GM12878 (cell line): ENCODE measurements at regions not wholly inside any gene's neighbourhood (a gene's known extent, or its start where the extent isn't known, plus 50 kb on each side); places are given as distances from the start of the nearest gene placed in this dataset.

Experiments used
- ATAC-seq: fragments of 200-7000 bp; cut with Tn5 transposase; 3 replicates; pipeline ENCODE4 v1.9.1; 2020; ENCODE audit warnings: mild to moderate bottlenecking, moderate library complexity
- BruUV-seq: library from RNA; stranded (reverse); fragments of 400-500 nt; replicated peaks from 2 replicates; lab custom pipeline; 2021; lab: Mats Ljungman, UMichigan
- CTCF ChIA-PET: fragments of 300-600 bp; sonication (Branson Sonifier 250); formaldehyde crosslinking; extraction: SDS; loops from one replicate; lab custom pipeline; 2021; ENCODE audit warnings: inconsistent platforms; lab: Yijun Ruan, JAX
- POLR2A ChIA-PET: fragments of 350-600 bp; formaldehyde crosslinking; extraction: SDS; loops from one replicate; lab custom pipeline; 2021; ENCODE audit warnings: inconsistent platforms; lab: Charles Lee
- RAD21 ChIA-PET: fragments of 300-600 bp; sonication (Branson Sonifier 250); formaldehyde crosslinking; loops from one replicate; lab custom pipeline; 2023; ENCODE audit warnings: antibody characterized with exemption; ENCODE audit not compliant: unreplicated experiment; lab: Charles Lee
- SMC1A ChIA-PET: fragments of 300-600 bp; sonication (Branson Sonifier 250); formaldehyde crosslinking; loops from one replicate; lab custom pipeline; 2023; ENCODE audit not compliant: unreplicated experiment, uncharacterized antibody; lab: Charles Lee
- DNase-seq: peaks from one replicate; pipeline ENCODE4 v3.0.0-alpha.2; 2011; ENCODE audit warnings: low read depth, low spot score
- FAIRE-seq: peaks from 3 replicates; lab custom pipeline; 2011; peaks lifted over from hg19 to GRCh38; lab: Jason Lieb, UNC
- H2AFZ ChIP-seq: 2 replicates; pipeline ENCODE4 v1.6.0; 2011; ENCODE audit warnings: low read depth, low read length, control low read depth; ENCODE audit not compliant: control insufficient read depth
- H3K27ac ChIP-seq: 2 replicates; pipeline ENCODE4 v1.5.1; 2011; ENCODE audit warnings: control low read depth; ENCODE audit not compliant: control insufficient read depth, insufficient read depth
- H3K27me3 ChIP-seq, 2 experiments: replicated peaks in 1 of 2; 2 replicates each; pipeline versions ENCODE4 v1.6.0 to v1.6.1; 2011; ENCODE audit warnings: low read length in 1 of 2; ENCODE audit not compliant: control insufficient read depth in 2 of 2, insufficient read depth in 2 of 2
- H3K36me3 ChIP-seq, 2 experiments: 2 replicates each; pipeline ENCODE4 v1.5.1; 2011; ENCODE audit warnings: low read length in 1 of 2; ENCODE audit not compliant: control insufficient read depth in 2 of 2, insufficient read depth in 2 of 2
- H3K4me1 ChIP-seq: 2 replicates; pipeline ENCODE4 v1.6.1; 2011; ENCODE audit warnings: mild to moderate bottlenecking, low read length, moderate library complexity, mixed read lengths; ENCODE audit not compliant: control insufficient read depth, insufficient read depth
- H3K4me2 ChIP-seq: 2 replicates; pipeline ENCODE4 v1.6.0; 2011; ENCODE audit warnings: control low read depth; ENCODE audit not compliant: control insufficient read depth, insufficient read depth
- H3K4me3 ChIP-seq: fragments of 200-600 bp; sonication (generic); 2 replicates; pipeline ENCODE4 v1.5.1; 2016
- H3K79me2 ChIP-seq: 2 replicates; pipeline ENCODE4 v1.6.0; 2011; ENCODE audit warnings: low read length; ENCODE audit not compliant: control insufficient read depth, insufficient read depth
- H3K9ac ChIP-seq: 2 replicates; pipeline ENCODE4 v1.8.0; 2011; ENCODE audit warnings: low read length, control low read depth, mixed read lengths; ENCODE audit not compliant: control insufficient read depth, insufficient read depth
- H3K9me3 ChIP-seq: replicated peaks from 3 replicates; pipeline ENCODE4 v1.5.1; 2011; ENCODE audit warnings: mild to moderate bottlenecking, low read length; ENCODE audit not compliant: control insufficient read depth, insufficient read depth
- H4K20me1 ChIP-seq: 2 replicates; pipeline ENCODE4 v1.6.0; 2011; ENCODE audit not compliant: control insufficient read depth, insufficient read depth
- ATF7 ChIP-seq: fragments of 450-650 bp; IDR thresholded peaks from 2 replicates; pipeline ENCODE4 v1.6.1; 2016; ENCODE audit warnings: low read depth, mild to moderate bottlenecking
- JUNB ChIP-seq: IDR thresholded peaks from 2 replicates; pipeline ENCODE4 v1.6.1; 2016; ENCODE audit warnings: antibody characterized with exemption, mild to moderate bottlenecking
- MYC ChIP-seq: IDR thresholded peaks from 2 replicates; pipeline ENCODE4 v1.6.1; 2011; ENCODE audit warnings: mild to moderate bottlenecking, low read length, moderate library complexity, inconsistent platforms; ENCODE audit not compliant: insufficient read depth, insufficient replicate concordance, insufficient read length, severe bottlenecking
- NFXL1 ChIP-seq: fragments of 450-650 bp; IDR thresholded peaks from 2 replicates; pipeline ENCODE4 v1.6.1; 2017; ENCODE audit warnings: antibody characterized with exemption, mild to moderate bottlenecking, borderline replicate concordance
- RUNX3 ChIP-seq: IDR thresholded peaks from 2 replicates; pipeline ENCODE4 v1.6.1; 2012; ENCODE audit warnings: low read length, inconsistent platforms
- SMAD1 ChIP-seq: fragments of 450-650 bp; IDR thresholded peaks from 2 replicates; pipeline ENCODE4 v1.6.1; 2018; ENCODE audit warnings: mild to moderate bottlenecking, low read depth; ENCODE audit not compliant: partially characterized antibody
- SP1 ChIP-seq: IDR thresholded peaks from one replicate; pipeline ENCODE4 v1.6.1; 2011; ENCODE audit warnings: low read depth, low read length
- SPI1 ChIP-seq: IDR thresholded peaks from 2 replicates; pipeline ENCODE4 v1.6.1; 2011; ENCODE audit warnings: low read depth, mild to moderate bottlenecking, low read length, moderate library complexity, borderline replicate concordance; ENCODE audit not compliant: insufficient read depth
- SREBF1 ChIP-seq: IDR thresholded peaks from 2 replicates; pipeline ENCODE4 v1.6.1; 2012; ENCODE audit warnings: mild to moderate bottlenecking, low read length
- ZBED1 ChIP-seq: IDR thresholded peaks from 2 replicates; pipeline ENCODE4 v1.6.1; 2016; ENCODE audit warnings: borderline replicate concordance
- ZNF24 ChIP-seq: fragments of 450-650 bp; IDR thresholded peaks from 2 replicates; pipeline ENCODE4 v1.6.1; 2017; ENCODE audit warnings: antibody characterized with exemption, mild to moderate bottlenecking
- ZZZ3 ChIP-seq: IDR thresholded peaks from 2 replicates; pipeline ENCODE4 v1.6.1; 2011; ENCODE audit warnings: low read depth; ENCODE audit not compliant: control insufficient read depth, insufficient read length
- WGBS: methylation state at CpG from one replicate; pipeline ENCODE4 v1.1.6; 2016; ENCODE audit warnings: low lambda C conversion rate; ENCODE audit not compliant: insufficient replicate concordance, insufficient coverage; ENCODE audit errors: missing lambda C conversion rate; 5-methylcytosine and 5-hydroxymethylcytosine counted together
- in situ Hi-C: fragments of 300-500 bp; cut with MboI; formaldehyde crosslinking; loops from 9 replicates; pipeline ENCODE4 v1.14.3; 2018; ENCODE audit warnings: mixed read lengths
- intact Hi-C: fragments of 100-400 bp; cut with micrococcal nuclease; formaldehyde crosslinking; loops from one replicate; pipeline ENCODE4 v1.14.2; 2022; ENCODE audit not compliant: unreplicated experiment
- TF ChIP-seq, protein P1 (sequence below): fragments of 450-650 bp; IDR thresholded peaks from 2 replicates; pipeline ENCODE4 v1.6.1; 2017; ENCODE audit warnings: antibody characterized with exemption, mild to moderate bottlenecking, moderate library complexity
- TF ChIP-seq, protein P2 (sequence below): IDR thresholded peaks from 2 replicates; pipeline ENCODE4 v1.6.1; 2012; ENCODE audit warnings: low read depth, low read length, improper control_type of control experiment
- TF ChIP-seq, protein P3 (sequence below): IDR thresholded peaks from 2 replicates; pipeline ENCODE4 v1.6.1; 2012; ENCODE audit warnings: low read length, inconsistent platforms
- TF ChIP-seq, protein P4 (sequence below): fragments of 450-650 bp; IDR thresholded peaks from 2 replicates; pipeline ENCODE4 v1.6.1; 2017; ENCODE audit warnings: mild to moderate bottlenecking, moderate library complexity

DNA sequence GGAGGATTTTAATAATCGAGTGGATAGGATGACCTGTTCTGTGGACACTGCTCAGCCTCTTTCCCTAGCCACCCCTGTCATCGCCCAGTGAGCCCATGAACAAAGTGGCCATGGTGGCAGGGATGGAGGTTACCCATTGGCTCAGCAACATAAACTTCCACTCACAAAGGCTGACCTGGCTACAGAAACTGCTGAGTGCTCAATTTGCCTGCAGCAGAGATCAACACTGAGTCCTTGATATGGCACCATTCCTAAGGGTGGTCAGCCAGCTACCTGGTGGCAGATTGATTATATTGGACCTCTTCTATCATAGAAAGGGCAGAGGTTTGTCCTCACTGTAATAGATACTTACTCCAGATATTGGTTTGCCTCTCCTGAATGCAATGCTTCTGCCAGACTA lies 465.4 kb upstream of the FBXO33 start:
- H3K4me3 ChIP-seq = no peak overlapping the region
- H3K9ac ChIP-seq = no peak overlapping the region
- H3K79me2 ChIP-seq = no peaks in the 10 kb centered on the region
- H3K27me3 ChIP-seq = no peaks in the 10 kb centered on the region
- ATAC-seq = no peak
- no peaks in the 10 kb centered on the region for H4K20me1 ChIP-seq
- ChIA-PET SMC1A (no interaction called here), POLR2A (no interaction called here), CTCF (no interaction called here), RAD21 (no interaction called here)
- FAIRE-seq = no peak
- no peak for DNase-seq
- H2AFZ ChIP-seq = no peak overlapping the region
- H3K4me1 ChIP-seq = no peaks in the 10 kb centered on the region
- H3K9me3 ChIP-seq = no peaks in the 10 kb centered on the region
- BruUV-seq = no TSS peak
- no peak overlapping the region for H3K27ac ChIP-seq
- WGBS = 30% methylated on average over 2 of the region's 2 CpGs
- no peak overlapping the region for H3K4me2 ChIP-seq
- intact Hi-C loops (no loop called here), in situ Hi-C loops (no loop called here)
- no peaks in the 10 kb centered on the region for H3K36me3 ChIP-seq
- TF ChIP-seq SP1 = no peak
- TF ChIP-seq SPI1 = no peak
- no peak for TF ChIP-seq SREBF1
- TF ChIP-seq, protein P1, sequence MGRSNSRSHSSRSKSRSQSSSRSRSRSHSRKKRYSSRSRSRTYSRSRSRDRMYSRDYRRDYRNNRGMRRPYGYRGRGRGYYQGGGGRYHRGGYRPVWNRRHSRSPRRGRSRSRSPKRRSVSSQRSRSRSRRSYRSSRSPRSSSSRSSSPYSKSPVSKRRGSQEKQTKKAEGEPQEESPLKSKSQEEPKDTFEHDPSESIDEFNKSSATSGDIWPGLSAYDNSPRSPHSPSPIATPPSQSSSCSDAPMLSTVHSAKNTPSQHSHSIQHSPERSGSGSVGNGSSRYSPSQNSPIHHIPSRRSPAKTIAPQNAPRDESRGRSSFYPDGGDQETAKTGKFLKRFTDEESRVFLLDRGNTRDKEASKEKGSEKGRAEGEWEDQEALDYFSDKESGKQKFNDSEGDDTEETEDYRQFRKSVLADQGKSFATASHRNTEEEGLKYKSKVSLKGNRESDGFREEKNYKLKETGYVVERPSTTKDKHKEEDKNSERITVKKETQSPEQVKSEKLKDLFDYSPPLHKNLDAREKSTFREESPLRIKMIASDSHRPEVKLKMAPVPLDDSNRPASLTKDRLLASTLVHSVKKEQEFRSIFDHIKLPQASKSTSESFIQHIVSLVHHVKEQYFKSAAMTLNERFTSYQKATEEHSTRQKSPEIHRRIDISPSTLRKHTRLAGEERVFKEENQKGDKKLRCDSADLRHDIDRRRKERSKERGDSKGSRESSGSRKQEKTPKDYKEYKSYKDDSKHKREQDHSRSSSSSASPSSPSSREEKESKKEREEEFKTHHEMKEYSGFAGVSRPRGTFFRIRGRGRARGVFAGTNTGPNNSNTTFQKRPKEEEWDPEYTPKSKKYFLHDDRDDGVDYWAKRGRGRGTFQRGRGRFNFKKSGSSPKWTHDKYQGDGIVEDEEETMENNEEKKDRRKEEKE = no peak
- TF ChIP-seq ATF7 = no peak
- TF ChIP-seq ZZZ3 = no peak
- TF ChIP-seq, protein P2, sequence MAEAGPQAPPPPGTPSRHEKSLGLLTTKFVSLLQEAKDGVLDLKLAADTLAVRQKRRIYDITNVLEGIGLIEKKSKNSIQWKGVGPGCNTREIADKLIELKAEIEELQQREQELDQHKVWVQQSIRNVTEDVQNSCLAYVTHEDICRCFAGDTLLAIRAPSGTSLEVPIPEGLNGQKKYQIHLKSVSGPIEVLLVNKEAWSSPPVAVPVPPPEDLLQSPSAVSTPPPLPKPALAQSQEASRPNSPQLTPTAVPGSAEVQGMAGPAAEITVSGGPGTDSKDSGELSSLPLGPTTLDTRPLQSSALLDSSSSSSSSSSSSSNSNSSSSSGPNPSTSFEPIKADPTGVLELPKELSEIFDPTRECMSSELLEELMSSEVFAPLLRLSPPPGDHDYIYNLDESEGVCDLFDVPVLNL = no peak
- no peak for TF ChIP-seq NFXL1
- no peak for TF ChIP-seq RUNX3
- TF ChIP-seq, protein P3, sequence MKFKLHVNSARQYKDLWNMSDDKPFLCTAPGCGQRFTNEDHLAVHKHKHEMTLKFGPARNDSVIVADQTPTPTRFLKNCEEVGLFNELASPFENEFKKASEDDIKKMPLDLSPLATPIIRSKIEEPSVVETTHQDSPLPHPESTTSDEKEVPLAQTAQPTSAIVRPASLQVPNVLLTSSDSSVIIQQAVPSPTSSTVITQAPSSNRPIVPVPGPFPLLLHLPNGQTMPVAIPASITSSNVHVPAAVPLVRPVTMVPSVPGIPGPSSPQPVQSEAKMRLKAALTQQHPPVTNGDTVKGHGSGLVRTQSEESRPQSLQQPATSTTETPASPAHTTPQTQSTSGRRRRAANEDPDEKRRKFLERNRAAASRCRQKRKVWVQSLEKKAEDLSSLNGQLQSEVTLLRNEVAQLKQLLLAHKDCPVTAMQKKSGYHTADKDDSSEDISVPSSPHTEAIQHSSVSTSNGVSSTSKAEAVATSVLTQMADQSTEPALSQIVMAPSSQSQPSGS = no peak
- no peak for TF ChIP-seq JUNB
- no peak for TF ChIP-seq ZNF24
- TF ChIP-seq, protein P4, sequence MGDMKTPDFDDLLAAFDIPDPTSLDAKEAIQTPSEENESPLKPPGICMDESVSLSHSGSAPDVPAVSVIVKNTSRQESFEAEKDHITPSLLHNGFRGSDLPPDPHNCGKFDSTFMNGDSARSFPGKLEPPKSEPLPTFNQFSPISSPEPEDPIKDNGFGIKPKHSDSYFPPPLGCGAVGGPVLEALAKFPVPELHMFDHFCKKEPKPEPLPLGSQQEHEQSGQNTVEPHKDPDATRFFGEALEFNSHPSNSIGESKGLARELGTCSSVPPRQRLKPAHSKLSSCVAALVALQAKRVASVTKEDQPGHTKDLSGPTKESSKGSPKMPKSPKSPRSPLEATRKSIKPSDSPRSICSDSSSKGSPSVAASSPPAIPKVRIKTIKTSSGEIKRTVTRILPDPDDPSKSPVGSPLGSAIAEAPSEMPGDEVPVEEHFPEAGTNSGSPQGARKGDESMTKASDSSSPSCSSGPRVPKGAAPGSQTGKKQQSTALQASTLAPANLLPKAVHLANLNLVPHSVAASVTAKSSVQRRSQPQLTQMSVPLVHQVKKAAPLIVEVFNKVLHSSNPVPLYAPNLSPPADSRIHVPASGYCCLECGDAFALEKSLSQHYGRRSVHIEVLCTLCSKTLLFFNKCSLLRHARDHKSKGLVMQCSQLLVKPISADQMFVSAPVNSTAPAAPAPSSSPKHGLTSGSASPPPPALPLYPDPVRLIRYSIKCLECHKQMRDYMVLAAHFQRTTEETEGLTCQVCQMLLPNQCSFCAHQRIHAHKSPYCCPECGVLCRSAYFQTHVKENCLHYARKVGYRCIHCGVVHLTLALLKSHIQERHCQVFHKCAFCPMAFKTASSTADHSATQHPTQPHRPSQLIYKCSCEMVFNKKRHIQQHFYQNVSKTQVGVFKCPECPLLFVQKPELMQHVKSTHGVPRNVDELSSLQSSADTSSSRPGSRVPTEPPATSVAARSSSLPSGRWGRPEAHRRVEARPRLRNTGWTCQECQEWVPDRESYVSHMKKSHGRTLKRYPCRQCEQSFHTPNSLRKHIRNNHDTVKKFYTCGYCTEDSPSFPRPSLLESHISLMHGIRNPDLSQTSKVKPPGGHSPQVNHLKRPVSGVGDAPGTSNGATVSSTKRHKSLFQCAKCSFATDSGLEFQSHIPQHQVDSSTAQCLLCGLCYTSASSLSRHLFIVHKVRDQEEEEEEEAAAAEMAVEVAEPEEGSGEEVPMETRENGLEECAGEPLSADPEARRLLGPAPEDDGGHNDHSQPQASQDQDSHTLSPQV = no peak
- TF ChIP-seq MYC = no peak
- TF ChIP-seq SMAD1 = no peak
- TF ChIP-seq ZBED1 = no peak
